HG03108 (cell line): ENCODE measurements at regions not wholly inside any gene's neighbourhood (a gene's known extent, or its start where the extent isn't known, plus 50 kb on each side); places are given as distances from the start of the nearest gene placed in this dataset.

Experiments used
- ATAC-seq: cut with Tn5 transposase; IDR thresholded peaks from one replicate; pipeline ENCODE4 v1.9.1; 2021; ENCODE audit warnings: moderate library complexity; ENCODE audit not compliant: unreplicated experiment

DNA sequence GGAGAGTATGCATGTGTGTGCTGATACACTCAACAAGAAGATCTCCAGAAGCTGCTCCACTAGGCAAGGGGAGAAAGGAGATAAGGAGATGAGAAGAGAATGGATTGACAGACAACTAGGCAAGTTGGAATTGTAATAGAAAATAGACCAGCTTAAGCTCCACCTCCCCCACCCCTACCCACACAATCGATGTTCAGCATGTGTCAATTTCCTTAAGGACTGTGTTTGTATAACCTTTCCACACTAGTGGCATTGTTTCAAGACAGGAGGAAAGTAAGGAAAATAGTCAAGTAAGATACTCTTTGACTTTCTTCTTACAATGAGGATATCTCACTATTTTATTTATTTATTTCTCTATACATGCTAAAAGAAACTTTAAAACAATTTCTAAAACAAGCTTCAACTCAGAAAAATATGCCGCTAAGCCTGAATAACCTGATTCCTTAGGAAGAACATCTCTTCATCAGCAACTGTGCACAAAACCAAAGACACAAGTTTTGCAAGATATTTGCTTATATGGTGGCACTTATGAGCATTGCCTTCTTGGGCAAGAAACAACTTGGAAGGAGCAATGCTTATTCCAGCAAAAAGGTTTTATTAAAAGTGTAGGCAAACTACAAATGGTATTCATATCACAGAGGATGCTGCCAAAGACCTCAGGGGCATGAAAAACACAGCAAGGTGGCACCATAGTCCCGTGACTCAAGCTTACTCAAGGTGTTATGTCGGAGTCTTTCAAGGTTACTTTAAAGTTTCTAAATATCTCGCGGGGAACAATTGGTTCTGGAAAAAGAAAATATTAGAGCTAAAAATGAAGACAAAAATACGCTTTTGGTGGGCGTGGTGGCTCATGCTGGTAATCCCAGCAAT lies 249.1 kb downstream of the COL12A1 start:
- ATAC-seq = no peak

DNA sequence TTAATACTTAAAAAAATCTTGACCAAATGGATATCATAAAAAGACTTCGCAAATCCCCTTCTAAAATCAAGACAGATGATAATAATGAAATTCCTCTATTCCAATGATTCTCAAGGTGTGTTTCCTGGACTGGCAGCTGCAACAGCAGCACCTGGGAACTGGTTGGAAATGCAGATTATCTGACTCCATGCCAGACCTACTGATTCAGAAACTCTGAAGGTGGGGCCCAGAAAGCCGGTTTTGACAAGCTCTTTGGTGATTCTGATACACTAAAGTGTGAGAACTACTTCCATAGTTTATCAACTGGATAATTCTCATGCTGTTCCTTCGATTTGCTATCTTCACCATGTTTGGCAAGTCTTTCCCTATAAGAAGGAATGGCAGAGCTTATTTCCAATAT lies 252.1 kb downstream of the COL12A1 start:
- no peak for ATAC-seq

DNA sequence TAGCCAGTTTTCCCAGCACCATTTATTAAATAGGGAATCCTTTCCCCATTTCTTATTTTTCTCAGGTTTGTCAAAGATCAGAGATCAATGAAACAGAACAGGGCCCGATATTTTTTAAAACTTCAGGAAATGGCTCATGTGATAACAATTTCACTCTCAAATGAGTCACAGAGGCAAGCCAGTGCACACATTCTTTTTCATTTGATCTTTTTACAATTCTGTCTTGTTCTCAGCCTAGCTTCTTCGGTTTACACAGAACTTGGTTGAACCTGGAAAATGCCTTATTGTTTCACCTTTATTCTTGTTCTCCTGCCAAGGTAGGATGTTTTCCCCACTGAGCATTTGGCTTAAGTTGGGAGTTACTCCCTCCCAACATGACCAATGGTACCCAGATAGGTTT lies 258.9 kb downstream of the COL12A1 start:
- no peak for ATAC-seq

DNA sequence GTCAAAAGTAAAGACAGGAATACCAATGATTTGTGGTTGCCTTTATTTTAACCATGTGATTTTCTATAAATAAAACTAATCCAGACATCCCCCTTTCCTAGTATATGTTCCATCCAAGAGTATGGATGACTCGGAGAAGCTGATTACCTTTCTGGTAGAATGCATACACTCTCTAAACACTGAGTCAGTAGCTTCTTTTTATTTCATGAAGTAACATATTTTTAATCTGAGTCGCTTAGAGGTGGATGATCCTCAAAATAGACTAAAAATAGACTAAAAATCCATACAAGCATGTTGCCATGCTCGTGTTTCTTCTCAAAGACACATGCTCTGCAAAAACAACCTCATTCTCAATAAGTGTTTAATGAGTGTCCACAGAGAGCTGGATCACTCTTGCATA lies 263.7 kb downstream of the COL12A1 start:
- no peak for ATAC-seq

DNA sequence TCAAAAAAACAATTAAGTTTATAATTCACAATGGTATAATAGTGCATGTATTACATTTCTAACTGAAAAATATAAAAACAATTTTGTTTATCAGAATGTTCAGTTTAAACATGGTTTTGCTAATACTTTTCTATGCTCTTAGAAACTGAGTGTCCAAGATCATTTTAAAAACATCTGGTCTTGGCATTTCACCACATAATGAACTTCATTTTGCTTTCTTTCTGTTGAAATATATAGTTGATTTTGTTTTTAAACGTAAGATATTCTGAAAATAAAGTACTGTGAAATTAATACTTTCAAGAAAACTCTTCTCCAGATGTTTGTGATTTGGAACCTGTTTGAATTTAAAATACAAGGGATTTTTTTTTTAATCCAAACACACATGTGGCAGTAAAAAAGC lies 264.4 kb downstream of the COL12A1 start:
- no peak for ATAC-seq

DNA sequence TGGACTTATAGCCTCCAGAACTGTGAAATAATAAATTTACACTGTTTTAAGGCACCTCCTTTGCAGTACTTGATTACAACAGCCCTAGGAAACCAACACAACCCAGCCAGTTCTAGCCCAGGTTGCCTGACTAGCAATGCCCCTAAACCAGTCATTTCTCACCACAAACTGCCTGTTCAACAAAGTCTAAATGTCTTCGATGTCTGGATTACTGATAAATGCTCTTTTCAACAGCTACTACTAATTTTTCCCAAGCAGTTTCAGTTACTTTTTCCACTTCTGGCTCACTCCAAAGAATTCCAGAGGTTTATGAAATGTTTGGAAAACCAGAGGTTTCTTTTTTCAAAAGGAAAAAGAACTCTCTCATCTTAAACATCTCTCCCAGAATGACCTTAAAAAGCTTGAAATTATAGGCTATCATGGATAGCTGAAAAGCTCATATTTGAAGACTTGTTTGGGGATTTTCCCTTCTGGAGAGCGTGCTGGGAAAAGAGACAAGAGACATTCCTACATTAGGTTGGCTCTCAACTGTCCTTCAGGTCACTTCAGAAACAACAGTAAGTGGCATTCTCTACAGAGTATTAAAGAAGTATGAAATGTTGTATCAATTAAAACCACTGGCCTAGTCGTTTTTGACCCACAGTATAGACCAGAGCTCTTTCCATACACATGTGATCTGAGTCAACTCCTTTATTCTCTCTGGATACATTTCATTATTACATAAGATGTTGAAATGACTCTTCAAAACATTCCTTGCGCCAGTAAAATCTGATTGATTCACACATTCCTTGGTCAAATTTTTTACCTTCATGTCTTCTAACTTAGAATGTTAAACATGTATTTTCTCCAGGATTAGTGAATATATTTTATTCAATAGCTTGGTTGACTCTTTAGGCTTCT lies 265.9 kb downstream of the COL12A1 start:
- no peak for ATAC-seq

DNA sequence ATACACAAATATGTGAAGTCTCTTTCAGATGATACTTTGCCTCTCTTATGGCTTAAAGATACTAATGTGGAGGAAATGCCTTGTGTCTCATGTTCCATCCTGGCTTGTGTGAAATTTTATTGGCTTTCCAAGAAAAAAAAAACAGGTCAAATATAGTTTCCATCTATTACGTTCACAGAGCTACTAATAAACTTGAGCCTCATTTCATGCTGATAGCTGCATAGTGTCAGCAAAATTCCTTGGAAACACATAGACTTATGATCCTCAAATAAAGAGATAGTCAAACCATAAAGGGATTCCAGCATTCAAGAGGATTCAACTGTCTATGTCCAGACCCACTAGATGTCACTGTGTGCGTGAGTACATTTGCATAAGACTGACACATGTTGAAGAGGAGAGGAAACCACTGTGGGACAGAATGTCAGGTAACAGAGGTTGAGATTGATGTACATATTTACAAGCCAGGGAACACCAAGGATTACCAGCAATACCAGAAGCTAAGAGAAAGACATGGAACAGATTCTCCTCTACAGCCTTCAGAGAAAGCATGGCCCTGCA lies 266.6 kb downstream of the COL12A1 start:
- no peak for ATAC-seq

DNA sequence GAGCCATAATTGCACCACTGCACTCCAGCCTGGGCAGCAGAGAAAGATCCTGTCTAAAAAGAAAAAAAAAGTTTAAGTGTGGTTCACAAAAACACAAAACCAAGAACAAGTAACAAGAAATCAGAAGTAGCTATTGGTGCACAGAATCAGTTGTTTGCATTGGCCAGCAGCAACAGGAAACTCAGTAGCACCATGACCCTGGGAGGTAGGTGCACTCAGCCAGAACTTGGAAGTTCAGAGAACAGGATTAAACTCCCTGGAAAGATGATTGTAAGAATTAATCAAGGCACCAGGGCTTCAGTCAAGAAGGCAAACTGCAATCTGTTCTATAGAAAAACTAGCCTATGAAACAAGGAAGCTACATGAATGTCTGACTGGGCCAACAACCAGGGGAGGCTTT lies 267.9 kb downstream of the COL12A1 start:
- no peak for ATAC-seq

DNA sequence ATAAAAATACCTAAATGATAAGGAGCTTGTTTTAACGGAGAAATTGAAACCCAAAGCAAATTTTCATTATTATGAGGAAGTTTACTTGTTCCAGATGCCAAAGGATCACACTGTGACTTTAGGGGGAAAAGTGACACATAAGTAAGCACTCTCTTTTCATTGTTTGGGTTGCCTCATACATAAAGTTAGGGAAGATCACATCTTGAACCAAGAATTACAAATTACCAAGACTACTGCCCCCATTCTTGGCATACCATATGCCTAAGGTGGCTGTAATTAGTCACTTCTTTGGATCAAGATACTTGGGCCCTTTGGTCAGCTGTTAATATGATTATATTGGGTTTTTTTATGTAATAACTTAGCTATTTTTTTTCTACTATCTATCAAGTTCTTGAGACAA lies 269.0 kb downstream of the COL12A1 start:
- ATAC-seq = no peak

DNA sequence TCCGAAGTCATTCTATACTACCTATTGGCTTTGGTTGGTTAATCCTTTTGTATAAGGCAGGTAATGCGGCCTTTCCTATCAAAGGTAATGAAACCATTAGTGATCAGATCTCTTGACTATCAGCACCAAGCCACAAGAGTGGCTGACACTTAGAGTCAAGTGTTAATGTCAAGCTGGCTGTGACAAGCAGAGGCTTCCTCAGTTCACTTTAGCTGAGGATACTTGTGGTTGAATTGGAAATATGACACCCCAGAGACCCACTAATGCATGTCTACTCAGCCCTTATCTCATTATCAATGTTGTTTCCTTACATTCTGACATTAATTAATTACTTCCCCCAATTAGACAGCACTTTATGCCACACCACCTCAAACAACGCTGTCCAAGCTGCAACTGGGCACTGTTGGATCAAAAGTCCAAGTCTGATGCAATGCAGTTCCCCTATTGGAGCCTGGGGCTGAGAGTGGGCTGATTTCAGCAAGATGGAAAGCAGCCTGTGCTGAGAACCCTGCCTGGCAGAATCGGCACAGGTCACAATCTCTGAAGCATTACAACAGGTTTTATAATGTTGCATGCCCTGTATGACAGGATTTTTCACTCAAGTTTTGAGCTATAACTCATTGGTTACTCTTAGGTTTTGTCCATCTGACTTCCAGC lies 273.5 kb downstream of the COL12A1 start:
- ATAC-seq = no peak

DNA sequence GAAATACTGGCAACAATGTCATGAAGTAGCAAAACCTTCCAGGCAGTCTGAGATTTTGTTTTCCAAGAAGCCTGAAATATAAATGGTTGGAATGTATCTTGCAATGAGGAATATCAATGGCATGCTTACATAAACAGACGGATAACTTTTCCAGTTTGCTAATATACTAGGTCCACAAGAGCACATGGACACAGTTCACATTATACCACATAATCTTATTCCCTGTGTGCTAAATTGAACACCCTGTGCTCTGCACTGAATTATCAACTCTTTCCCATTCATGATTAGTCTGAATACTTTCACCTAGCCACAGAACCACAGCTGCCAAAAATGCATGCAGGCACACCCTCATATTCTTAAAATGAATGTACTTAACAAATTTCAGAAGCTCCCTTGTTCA lies 274.3 kb downstream of the COL12A1 start:
- no peak for ATAC-seq

DNA sequence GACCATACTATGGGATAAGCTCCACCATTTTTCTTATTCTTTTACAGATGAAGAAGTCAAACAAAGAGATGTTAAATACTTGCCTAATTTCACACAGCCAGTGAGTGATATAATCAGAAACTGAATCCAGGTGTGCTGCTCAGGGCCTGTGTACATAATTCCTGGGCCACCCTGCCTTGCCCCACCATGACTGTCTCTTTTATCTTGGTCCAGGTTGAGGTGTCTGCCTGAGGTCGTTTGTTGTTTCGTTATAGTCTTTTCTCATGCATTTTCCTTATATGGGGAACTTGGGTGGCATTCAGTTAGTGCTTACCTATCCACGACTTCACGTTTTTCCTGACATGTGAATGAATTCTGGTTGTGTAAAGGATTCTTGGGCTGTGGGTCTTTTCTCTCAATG lies 277.6 kb downstream of the COL12A1 start:
- ATAC-seq = no peak

DNA sequence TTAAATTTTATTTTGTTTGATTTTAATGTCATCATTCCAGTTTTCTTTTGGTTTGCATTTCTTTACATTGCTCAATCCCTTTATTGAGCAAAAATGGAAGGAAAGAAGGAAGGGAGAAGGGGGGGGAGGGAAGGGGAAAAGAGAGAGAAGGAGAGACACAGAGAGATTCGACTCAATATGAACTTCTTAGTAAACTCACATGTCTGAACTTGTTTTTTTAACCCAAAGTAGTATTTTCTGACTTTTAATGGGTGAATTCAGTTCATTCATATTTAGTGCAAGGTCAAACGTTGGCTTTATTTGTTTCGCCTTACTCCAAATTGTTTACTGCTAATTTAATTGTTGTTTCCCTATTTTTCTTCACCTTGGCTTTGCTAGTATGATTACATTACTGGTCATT lies 278.6 kb downstream of the COL12A1 start:
- no peak for ATAC-seq

DNA sequence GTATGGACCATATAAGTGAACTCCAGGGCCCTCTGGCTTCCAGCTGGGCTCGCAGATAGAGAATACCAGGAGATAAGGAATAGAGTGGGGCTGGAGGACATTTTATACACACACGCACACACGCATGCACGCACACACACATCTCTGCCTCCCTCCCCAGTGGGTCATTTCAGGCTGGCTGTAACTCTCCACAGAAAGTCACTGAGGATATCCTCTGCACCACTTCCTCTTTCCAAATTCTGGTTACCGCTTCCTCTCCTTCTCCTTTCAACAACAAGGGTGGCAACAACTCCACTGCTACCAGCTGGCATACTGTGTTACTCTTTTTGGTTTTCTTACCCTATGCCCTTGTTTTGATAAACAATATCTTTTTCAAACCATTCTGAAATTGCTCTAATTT lies 280.2 kb downstream of the COL12A1 start:
- ATAC-seq = no peak

DNA sequence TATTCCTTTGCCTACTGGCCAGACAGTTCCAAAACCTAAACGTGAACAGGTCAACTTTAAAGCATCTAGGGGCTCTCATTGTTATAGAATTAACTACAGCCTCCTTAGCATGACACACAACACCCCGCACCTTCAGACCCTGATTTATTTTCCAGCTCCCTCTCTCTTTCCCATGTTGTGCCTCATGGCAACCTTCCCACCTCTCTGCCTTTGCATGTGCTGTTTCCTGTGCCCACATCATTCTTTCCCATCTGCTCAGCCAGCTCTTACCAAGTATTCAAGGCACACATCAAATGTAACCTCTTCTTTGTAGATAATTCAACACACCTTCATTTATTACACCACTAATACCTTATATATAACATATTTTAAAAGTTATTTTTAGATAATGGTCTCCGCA lies 291.0 kb downstream of the COL12A1 start:
- ATAC-seq = no peak

DNA sequence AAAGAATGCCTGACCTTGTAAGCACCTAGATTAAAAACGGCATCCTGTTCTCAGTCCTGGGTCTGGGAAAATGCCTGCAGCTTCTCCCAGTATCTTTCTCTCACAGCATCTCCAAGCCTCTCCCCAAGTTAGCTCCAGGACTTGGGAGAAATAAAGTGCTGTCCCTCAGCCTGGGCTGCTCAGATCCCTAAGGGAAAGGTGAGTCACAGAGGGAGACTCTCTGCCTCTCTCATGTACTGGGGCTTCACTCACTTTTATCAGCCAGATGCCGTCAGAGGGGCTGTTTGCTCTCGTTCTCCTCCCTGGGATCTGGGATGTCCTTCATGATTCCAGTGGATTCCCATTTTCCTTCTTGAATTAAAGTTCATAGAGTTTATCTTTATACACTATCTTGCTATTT lies 293.6 kb downstream of the COL12A1 start:
- ATAC-seq = no peak

DNA sequence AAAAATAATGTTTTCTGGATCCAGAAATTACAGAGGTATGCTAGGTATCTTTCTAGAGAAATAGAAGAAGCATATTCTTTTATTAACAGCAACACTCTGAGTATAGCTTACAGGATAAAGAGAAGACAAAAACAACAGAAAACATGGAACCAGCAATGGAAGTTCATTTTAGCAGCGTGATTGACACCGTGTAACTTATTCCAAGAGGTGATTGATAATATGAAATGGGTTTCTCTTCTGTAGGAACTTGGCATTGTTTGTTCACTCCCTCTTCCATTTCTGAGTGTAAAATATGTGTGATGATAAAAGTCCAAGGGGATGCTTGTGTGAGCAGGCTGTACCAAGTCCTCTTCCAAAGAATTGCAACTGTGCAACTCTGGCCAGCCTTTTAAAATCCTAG lies 303.0 kb downstream of the COL12A1 start:
- no peak for ATAC-seq

DNA sequence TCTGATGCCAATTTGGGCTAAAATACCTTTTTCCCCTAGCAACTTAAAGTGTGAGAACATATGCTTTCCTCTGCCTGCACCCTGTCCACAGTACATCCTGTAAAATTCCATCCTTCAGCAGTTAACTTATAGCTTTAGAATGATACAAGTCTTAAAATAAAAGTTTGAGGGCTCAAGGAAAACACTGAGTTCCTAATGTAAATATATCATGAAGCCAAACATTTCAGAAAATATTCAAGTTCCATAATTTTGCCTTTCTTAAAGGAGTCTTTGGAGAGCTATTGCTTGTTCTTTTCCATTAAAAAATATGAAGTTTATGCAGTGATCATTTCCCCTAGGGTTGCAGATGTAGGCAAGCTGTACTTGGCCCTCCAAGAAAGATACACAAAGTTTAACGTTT lies 303.8 kb downstream of the COL12A1 start:
- ATAC-seq = no peak

DNA sequence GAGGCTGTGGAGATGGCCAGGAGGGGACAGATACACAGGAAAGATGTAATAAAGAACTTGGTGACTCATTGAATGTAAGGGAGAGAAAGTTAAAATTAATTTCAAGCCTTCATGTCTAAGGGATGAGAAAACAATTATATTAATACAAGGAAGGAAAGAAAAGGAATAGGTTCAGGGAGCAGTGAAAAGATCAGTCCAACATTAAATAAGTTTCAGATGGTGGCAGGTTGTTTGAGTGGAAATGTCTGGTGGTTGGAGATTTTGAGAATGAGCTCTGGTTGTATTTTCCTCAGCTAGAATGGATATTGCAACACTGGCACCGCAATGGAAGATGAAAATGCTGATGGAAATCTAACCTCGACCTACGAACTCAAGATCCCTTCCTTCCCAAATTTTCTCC lies 304.3 kb downstream of the COL12A1 start:
- no peak for ATAC-seq

DNA sequence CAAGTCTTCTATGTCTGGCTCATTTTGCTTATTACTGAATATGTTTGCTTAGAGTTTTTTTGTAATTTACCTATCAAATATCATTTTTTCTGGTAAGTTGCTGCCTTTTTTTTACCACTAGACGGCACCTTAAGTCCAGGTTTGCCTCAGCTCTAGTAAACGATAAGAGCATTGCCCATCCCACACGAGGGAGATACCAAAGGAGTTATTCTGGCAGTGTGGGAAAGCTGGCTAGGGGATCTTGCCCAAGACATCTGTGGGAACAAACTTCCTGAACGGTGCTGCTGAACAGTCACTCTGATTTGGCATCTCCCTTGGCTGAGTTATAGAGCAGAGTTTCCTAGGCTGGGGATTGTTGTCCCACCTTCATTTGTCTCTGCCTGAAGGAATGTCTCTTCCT lies 306.4 kb downstream of the COL12A1 start:
- ATAC-seq = no peak

DNA sequence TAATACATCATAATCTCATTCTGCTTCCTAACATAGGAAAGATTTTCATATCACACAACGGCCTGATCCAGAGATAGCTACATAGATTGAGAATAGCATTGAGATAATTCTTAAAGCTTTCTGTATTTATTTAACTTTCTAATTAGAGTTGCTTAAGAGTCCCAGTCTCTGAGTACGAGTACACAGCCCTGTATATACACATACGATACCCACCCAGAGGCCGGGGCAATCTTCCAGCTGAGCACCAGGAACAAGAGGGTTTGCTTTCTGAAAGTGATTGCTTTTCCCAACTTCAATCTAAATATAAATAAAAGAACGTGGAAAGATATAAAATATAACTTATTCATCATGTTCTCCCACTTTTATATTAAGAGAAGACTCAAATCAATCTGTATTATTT lies 313.8 kb downstream of the COL12A1 start:
- no peak for ATAC-seq
